AG10803 (cell line): ENCODE measurements at regions not wholly inside any gene's neighbourhood (a gene's known extent, or its start where the extent isn't known, plus 50 kb on each side); places are given as distances from the start of the nearest gene placed in this dataset.
"Not testable (repeated sequence)": the region's sequence is repeated elsewhere in the genome, so short reads cannot be mapped to it uniquely, and the experiment has no call there.

ENCODE experiments used
- DNase-seq: peaks from one replicate; pipeline ENCODE4 v3.0.0; 2010; ENCODE audit warnings: low read depth
- H3K4me3 ChIP-seq: 2 replicates; pipeline ENCODE4 v1.5.1; 2011; ENCODE audit warnings: mild to moderate bottlenecking, low read length, control low read depth

DNA sequence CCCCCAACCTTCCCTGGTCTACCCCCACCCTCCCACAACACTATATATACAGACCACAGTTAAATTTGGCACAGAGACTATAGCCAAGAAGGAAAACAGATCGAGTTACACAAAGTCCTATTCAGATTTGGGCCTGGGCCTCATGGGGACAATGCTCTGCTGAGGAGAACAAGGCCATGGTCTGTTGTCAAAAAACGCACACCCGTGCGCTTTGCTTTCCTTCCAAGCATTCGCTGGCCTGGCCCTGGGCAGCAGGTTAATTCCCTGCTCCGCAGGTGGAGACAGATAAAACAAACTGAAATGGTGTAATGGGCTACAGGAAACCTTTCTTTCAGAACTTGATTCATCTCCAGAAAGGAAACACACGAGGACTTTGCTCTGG is 256.2 kb downstream of the BCL2L11 start:
- H3K4me3 ChIP-seq, DNase-seq: not testable (repeated sequence)

DNA sequence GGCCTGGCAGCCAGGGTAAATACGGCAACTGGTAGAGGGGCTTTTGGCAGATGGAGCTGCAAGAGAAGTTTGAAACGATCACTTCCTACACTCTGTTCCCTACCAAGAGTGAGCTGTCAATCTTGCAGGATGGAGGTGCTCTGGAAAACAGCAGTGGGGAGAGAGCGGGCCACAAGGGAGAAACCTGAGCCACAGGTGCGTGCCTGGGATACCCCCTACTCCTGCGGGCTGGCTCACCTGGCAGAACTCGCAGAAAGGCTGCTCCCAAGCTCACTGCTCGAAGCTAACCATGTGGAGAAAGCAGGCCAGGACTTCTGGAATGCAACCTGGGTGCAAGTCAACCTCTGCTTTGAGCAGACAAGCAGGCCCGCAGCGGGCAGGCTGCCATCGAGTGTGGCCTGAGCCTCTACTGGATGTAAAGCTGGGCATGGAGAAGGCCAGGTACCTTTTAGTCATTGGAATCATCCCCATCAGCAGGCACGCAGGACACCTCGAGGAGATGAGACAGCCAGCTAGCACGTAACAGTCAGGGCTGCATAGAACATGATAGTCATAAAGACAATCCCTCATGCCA is 256.8 kb downstream of the BCL2L11 start:
- H3K4me3 ChIP-seq, DNase-seq: not testable (repeated sequence)

DNA sequence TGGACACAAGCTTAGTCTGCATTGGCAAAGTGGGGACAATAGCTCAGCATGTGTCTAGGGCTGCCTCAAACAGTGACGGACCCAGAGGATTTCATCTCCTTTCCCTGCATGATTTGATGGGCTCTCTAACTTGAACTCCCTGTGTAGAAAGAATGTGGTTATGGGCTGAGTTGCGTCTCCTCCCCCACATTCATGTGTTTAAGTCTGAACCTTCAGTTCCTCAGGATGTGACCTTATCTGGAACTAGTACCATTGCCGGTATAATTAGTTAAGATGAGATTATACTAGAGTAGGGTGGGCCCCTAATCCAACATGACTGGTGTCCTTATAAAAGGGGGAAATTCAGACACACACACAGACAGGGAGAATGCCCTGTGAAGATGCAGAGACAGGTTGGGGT is 257.6 kb downstream of the BCL2L11 start:
- not testable (repeated sequence) for H3K4me3 ChIP-seq, DNase-seq

- DNase-seq, result peak; percentile 15
These were observed 260.2 kb downstream of the BCL2L11 start for GRCh38 chr2:111380733-111381439.

DNA sequence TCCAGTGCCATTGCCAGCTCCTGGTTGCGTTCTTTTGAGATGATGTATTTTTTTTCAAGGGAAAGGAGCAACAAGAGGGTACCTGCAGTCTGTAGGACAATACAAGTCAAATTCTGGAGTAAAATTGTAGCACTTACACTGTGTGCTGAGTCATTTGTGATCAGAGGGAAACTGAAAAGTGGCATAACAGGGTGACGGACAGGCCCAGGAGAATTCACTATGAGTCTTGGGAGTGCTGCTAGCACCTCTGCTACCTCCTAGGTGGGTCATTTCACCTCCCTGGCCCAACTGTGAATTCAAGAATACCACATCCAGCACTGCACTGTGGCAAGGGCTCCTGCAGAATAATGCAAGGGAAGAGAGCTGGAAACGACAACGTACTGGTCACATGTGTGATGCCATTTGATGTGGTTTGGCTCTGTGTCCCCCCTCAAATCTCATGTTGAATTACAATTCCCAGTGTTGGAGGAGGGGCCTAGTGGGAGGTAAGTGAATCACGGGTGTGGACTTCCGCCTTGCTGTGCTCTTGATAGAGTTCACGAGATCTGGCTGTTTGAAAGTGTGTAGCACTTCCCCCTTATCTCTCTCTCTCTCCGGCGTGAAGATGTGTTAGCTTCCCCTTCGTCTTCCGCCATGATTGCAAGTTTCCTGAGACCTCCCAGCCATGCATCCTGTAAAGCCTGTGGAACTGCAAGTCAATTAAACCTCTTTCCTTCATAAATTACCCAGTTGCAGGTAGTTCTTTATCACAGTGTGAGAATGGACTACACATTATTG is 261.0 kb downstream of the BCL2L11 start:
- not testable (repeated sequence) for H3K4me3 ChIP-seq, DNase-seq

More at GRCh38 chr2:111380733-111381439, 260.2 kb downstream of the BCL2L11 start:
- H3K4me3 ChIP-seq, result not testable (repeated sequence)

DNA sequence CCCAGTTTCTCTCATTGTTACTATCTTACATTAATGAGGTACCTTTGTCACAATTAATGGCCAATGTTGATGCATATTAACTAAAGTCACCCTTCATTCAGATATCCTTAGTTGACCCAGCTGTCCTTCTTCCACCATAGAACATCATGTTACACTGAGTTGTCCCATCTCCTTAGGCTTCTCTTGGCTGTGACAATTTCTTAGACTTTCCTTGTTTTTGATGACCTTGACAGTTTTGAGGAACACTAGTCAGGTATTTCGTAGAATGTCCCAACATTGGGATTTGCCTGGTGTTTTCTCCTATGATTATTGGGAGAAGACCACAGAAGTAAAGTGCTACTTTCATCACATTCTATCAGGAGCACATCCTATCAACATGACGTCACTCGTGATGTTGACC is 261.8 kb downstream of the BCL2L11 start:
- H3K4me3 ChIP-seq, DNase-seq: not testable (repeated sequence)

DNA sequence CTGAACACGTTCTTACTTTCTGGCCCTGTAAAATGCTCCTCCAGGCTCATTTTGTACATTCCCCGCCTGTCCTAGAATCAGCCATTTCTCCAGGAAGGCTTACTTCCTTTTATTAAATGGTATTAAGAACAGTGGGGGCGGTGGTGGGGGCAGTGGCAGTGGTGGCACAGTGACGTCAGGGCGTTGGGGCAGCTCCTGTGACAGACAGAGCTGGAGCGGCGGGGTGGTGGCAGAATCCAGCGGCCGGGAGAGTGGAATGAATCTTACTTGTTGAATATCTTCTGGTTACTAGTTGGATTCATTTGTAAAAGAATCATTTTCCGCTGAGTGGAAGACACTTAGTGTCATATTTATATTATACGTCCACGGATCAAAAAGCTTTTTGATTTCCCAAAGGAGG is 262.6 kb downstream of the BCL2L11 start:
- H3K4me3 ChIP-seq, DNase-seq: not testable (repeated sequence)

DNA sequence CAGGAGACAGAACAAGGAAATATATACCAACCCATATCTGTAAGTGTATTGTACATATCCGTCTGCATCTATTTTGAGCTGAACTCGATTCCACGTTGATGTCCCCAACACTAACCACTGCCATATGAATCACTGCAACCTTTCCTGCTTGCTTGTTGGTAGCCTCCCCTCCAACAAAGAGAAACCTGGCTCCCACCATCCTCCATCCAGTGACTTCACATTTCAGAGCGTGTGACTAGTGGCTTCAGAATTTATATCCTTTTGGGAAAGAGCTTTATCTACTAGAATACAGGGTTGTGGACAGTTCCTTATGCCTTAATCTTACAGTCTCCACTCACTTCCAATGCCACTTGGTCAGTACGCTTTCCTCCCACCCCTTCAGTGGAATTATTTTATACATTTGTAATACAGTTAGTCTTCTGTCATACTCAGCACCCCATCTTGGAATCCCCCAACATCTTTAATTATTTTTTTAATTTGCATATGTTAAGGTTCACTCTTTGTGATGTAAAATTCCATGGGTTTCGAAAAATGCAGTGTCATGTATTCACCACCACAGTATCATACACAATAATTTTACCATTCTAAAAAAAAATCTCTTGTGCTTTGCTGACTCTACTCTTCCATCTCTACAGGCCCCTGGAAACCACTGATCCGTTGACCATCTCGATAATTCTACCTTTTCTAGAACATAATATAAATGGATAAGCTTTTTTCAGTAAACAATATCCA is 264.7 kb downstream of the BCL2L11 start:
- DNase-seq, H3K4me3 ChIP-seq: not testable (repeated sequence)

GRCh38 chr2:111390605-111391004 is 269.9 kb downstream of the BCL2L11 start:
- DNase-seq, result peak; percentile 49
- H3K4me3 ChIP-seq, result not testable (repeated sequence)

DNA sequence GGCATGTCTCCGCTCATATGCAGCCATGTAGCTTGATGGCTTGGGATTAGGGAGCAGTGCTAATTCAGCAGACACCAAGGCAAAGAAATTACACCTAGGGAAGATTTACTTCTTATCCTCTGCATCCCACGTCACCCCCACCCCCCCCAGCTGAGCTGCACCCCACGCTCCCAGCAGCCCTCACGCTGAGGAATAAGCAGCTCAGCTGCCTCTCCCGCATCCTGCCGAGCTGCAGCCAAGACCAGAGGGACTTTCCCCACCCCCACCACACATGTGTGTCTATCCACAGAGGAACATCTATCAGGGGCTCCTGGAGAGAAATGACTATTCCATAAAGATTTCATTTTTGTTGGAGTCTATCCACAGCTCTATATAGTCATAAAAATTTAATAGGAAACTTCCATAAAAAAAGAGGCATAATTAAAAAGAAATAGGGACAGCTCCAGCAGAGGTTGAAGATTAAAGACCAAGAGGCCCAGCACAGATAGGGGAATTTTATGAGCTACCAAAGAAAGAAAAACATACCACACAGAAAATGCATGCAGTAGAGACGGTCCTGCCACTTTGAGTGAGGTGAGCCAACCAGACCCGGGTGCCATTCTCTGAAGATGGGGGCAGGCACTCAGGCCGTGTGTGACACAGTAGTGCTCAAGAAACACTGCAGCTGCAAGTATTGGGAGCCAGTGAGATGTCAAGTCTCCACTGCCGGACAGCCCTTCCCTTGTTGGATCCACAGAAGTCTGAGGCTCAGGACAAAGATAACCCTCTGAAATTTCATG is 274.8 kb downstream of the BCL2L11 start:
- DNase-seq, result peak; percentile 58
- not testable (repeated sequence) for H3K4me3 ChIP-seq

DNA sequence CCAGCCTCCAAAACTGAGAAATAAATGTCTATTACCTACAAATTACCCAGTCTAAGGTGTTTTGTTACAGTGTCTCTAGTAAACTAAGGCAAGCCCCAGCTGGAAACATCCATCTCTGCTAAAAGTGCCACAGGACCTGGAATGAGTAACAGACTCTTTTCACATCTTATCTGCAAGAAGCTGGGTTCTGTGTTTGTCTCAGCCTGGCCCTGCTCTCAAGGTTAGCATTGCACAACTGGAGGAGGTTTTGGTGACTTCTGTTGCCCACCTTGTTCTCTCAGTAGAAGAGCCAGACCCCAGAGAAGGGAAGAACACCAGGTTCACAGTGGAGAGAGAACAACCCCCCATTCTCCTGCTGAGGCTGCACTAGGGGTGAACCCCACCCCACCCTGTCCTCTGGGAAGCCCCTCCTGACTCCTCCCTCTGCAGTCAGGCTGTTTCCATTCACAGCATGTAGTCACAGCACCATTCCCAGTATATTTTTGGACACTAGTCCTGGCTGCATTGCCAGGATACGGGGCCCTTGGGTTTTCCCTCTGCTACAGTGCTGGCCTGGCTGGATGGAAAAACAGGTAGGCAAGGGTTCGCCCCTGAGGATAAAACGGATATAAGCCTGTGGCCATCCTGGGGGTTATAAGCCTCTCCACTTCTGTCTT is 280.0 kb downstream of the BCL2L11 start:
- not testable (repeated sequence) for H3K4me3 ChIP-seq, DNase-seq

GRCh38 chr2:111401270-111402140 is 280.8 kb downstream of the BCL2L11 start:
- H3K4me3 ChIP-seq, DNase-seq: not testable (repeated sequence)

GRCh38 chr2:111402450-111402849 is 281.7 kb downstream of the BCL2L11 start:
- H3K4me3 ChIP-seq, DNase-seq: not testable (repeated sequence)

DNA sequence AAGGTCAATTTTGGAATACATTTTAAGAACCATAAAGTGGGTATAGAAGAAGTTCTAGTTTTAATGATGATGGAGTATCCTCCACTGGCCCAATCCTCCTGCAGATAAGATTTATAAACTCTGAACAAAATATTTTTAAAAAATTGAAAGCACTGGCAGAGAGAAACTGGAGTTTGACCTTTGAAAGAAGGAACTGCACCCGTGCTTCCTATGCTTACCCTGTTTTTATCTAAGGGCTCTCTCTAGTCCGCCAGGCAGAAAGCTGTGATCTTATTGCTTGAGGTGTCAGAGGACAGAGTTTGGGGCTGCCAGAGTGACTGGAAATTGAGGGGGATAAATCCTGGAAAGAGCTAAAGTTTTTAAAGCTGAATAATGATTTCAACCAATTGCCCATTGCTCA is 282.6 kb downstream of the BCL2L11 start:
- not testable (repeated sequence) for H3K4me3 ChIP-seq, DNase-seq

DNA sequence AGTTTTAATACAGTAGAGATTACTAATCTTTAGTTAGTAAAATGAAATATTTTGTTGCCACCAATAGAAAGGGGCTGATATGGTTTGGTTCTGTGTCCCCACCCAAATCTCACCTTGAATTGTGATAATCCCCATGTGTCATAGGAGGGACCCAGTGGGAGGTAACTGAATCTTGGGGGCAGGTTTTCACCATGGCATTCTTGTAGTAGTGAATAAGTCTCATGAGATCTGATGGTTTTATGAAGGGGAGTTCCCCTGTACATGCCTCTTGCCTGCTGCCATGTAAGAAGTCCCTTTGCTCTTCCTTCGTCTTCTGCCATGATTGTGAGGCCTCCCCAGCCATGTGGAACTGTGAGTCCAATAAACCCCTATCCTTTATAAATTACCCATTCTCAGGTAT is 285.9 kb downstream of the BCL2L11 start:
- not testable (repeated sequence) for DNase-seq, H3K4me3 ChIP-seq

DNA sequence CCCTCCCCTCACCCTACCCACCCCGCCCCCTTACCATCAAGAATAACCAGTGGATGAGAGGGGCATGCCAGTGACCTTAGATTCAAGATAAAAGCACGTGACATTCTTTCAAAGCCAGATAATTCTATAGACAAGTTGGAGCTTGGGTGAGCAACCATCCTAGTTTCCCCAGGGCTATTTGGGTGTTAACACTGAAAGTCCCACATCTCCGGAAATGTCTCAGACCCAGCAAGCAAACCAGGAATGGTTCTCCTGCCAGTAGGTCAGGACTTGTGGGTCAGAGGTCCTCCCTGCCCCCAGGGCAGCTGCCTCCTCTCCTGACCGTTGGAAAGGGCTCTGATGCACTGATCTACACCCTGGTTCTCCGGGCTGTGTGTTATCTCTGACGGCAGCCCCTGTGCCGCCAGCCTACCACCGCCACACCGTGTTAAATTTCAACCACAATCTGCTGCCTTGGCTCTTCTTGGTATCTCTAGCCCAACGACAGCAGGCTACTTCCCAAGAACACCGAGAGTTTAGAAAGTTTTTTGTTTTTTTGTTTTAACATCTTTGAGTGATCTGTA is 287.0 kb downstream of the BCL2L11 start:
- not testable (repeated sequence) for DNase-seq

GRCh38 chr2:111410868-111411406 is 290.2 kb downstream of the BCL2L11 start:
- H3K4me3 ChIP-seq, DNase-seq: not testable (repeated sequence)

More for the DNA sequence above, 287.0 kb downstream of the BCL2L11 start:
- H3K4me3 ChIP-seq, result not testable (repeated sequence)
